ENCODE measurements at regions not wholly inside any gene's neighbourhood (a gene's known extent, or its start where the extent isn't known, plus 50 kb on each side); places are given as distances from the start of the nearest gene placed in this dataset.

DNA sequence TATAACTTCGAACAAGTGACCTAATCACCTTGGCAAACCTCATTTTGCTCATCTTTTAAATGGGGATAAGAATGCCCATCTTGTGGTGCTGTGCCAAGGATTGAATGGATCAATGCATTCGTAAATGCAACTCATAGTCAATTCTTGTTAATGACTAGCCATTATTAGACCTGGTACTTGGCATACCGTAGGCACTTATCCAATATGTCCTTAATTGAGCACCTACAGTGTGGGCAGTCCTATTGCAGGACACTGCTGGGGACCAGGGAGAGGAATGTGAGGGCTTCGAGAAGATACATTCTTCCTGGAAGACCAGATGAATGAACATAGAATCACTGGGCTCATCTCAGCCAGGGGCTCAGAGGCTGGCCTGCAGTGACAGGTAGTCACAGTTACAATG, 177.2 kb upstream of the TLE3 start:
- Mint-ChIP-seq H3K4me1 (peaks cover 22 to 27% of the 10 kb centered on the region in 2 experiments), H3K4me3 (no peak overlapping the region; a peak in 1 of 5 replicates), H3K36me3 (ENCODE audit: insufficient read depth in 1 of 3, low read depth in 3 of 3) (no peaks in the 10 kb centered on the region), H3K27ac (no peak overlapping the region), H3K27me3 (ENCODE audit: low read depth) (peaks cover 21% of the 10 kb centered on the region), H3K9me3 (no peaks in the 10 kb centered on the region)
- Histone ChIP-seq H2BK120ac (ENCODE audit: low read depth, low read length, poor library complexity, severe bottlenecking) (no peak overlapping the region), H3K14ac (ENCODE audit: insufficient read depth, low read length) (no peak overlapping the region), H3K79me2 (ENCODE audit: insufficient read depth, low read length) (no peaks in the 10 kb centered on the region), H3K56ac (ENCODE audit: insufficient read length, low read depth, low read length) (no peak overlapping the region), H4K20me1 (ENCODE audit: control insufficient read depth, insufficient read depth, insufficient read length) (no peaks in the 10 kb centered on the region), H2BK5ac (ENCODE audit: insufficient read length, low read length) (no peak overlapping the region), H3T11ph (ENCODE audit: low read length) (no peak overlapping the region), H3K4me1 (ENCODE audit: insufficient read depth, low read length) (no peaks in the 10 kb centered on the region), H3K4me2 (ENCODE audit: insufficient read depth, insufficient read length, low read length) (no peak overlapping the region), H2AK5ac (ENCODE audit: insufficient read length, low read length) (no peak overlapping the region), H3K18ac (ENCODE audit: insufficient read length, low read depth, low read length) (no peak overlapping the region), H3K23me2 (ENCODE audit: insufficient read length, low read depth, low read length, poor library complexity, severe bottlenecking) (peaks cover 5% of the 10 kb centered on the region), H4K5ac (ENCODE audit: insufficient read length, low read depth, low read length) (no peak overlapping the region), H4K8ac (replicated peaks; ENCODE audit: insufficient read length, low read depth, low read length) (no peak overlapping the region), H3K4ac (ENCODE audit: low read depth, low read length) (no peak overlapping the region), H3K27me3 (ENCODE audit: insufficient read depth, low read length) (no peaks in the 10 kb centered on the region), H2BK15ac (ENCODE audit: low read depth, low read length) (no peak overlapping the region), H3K23ac (ENCODE audit: insufficient read length, low read depth, low read length) (no peak overlapping the region), H4K91ac (ENCODE audit: insufficient read length, low read depth, low read length) (no peak overlapping the region), H2AFZ (ENCODE audit: low read length) (no peak overlapping the region), H2BK20ac (ENCODE audit: low read depth, low read length, poor library complexity, severe bottlenecking) (no peak overlapping the region), H3K9me3 (ENCODE audit: control insufficient read depth, low read depth, low read length) (no peaks in the 10 kb centered on the region), H2BK12ac (ENCODE audit: insufficient read length, low read depth, low read length) (no peak overlapping the region), H3K79me1 (ENCODE audit: insufficient read depth, low read depth, low read length, poor library complexity, severe bottlenecking) (no peaks in the 10 kb centered on the region), H3K9ac (ENCODE audit: extremely low read depth, insufficient read length, low read length) (no peak overlapping the region), H3K27ac (ENCODE audit: insufficient read length, low read depth, low read length) (no peak overlapping the region)
- no peak for DNase-seq
- TF ChIP-seq, protein P1, sequence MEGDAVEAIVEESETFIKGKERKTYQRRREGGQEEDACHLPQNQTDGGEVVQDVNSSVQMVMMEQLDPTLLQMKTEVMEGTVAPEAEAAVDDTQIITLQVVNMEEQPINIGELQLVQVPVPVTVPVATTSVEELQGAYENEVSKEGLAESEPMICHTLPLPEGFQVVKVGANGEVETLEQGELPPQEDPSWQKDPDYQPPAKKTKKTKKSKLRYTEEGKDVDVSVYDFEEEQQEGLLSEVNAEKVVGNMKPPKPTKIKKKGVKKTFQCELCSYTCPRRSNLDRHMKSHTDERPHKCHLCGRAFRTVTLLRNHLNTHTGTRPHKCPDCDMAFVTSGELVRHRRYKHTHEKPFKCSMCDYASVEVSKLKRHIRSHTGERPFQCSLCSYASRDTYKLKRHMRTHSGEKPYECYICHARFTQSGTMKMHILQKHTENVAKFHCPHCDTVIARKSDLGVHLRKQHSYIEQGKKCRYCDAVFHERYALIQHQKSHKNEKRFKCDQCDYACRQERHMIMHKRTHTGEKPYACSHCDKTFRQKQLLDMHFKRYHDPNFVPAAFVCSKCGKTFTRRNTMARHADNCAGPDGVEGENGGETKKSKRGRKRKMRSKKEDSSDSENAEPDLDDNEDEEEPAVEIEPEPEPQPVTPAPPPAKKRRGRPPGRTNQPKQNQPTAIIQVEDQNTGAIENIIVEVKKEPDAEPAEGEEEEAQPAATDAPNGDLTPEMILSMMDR (conservative IDR thresholded peaks at IDR 0.05): no peak
- no CpG with 5 or more reads among the region's 4 CpGs for WGBS (ENCODE audit: extremely low coverage, insufficient read length, low lambda C conversion rate)
